ENCODE measurements at regions not wholly inside any gene's neighbourhood (a gene's known extent, or its start where the extent isn't known, plus 50 kb on each side); places are given as distances from the start of the nearest gene placed in this dataset.

GRCh38 chr2:122219504-122219903 lies 464.1 kb downstream of the TSN start:
- no peak for FAIRE-seq
- DNase-seq = no peak
- WGBS, 2 donors = 82 to 87% methylated on average over 9 of the region's 9 CpGs

DNA sequence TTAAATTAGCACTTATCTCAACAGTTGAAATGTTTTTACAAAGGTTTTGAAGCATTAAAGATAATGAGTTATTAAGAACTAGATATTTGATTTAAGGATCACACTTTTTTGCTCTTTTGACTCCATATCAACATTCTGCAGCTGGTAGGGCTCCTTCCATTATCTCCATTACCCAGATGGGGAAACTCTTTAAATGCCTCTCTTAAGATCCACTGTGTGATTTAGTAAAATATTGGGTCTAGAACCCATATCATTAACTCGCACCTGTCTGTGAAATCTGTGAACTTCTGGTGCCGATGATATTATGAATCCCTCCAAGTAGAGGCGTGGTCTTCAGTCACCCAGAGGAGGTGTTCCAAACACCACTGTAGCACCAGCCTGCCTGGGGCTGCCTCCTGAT lies 466.2 kb downstream of the TSN start:
- Histone ChIP-seq H3K4me1 (no peaks in the 10 kb centered on the region), H3K36me3 (no peaks in the 10 kb centered on the region), H3K9me3 (no peaks in the 10 kb centered on the region), H3K27ac (no peak overlapping the region), H3K27me3 (no peaks in the 10 kb centered on the region), H3K4me3 (no peak overlapping the region)
- TF ChIP-seq, protein P1, sequence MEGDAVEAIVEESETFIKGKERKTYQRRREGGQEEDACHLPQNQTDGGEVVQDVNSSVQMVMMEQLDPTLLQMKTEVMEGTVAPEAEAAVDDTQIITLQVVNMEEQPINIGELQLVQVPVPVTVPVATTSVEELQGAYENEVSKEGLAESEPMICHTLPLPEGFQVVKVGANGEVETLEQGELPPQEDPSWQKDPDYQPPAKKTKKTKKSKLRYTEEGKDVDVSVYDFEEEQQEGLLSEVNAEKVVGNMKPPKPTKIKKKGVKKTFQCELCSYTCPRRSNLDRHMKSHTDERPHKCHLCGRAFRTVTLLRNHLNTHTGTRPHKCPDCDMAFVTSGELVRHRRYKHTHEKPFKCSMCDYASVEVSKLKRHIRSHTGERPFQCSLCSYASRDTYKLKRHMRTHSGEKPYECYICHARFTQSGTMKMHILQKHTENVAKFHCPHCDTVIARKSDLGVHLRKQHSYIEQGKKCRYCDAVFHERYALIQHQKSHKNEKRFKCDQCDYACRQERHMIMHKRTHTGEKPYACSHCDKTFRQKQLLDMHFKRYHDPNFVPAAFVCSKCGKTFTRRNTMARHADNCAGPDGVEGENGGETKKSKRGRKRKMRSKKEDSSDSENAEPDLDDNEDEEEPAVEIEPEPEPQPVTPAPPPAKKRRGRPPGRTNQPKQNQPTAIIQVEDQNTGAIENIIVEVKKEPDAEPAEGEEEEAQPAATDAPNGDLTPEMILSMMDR (IDR thresholded peaks at IDR 0.05) = no peak
- no peak for DNase-seq
- 82 to 94% methylated on average over 3 of the region's 3 CpGs for WGBS, 2 donors
- ATAC-seq = no peak
- FAIRE-seq = no peak
- intact Hi-C loops (cut with DNase I) = no loop called here

More at GRCh38 chr2:122219504-122219903, 464.1 kb downstream of the TSN start:
- no peaks in the 10 kb centered on the region for H3K27me3 ChIP-seq
- no peak for ATAC-seq
- intact Hi-C loops (cut with DNase I) = no loop called here
- no peak overlapping the region for H3K27ac ChIP-seq
- no peaks in the 10 kb centered on the region for H3K9me3 ChIP-seq
- TF ChIP-seq, protein P1 (IDR thresholded peaks at IDR 0.05) = no peak
- no peaks in the 10 kb centered on the region for H3K4me1 ChIP-seq
- no peak overlapping the region for H3K4me3 ChIP-seq
- no peaks in the 10 kb centered on the region for H3K36me3 ChIP-seq

GRCh38 chr2:122231296-122231695 lies 475.8 kb downstream of the TSN start:
- Histone ChIP-seq H3K4me3 (no peak overlapping the region), H3K27me3 (no peaks in the 10 kb centered on the region), H3K36me3 (no peaks in the 10 kb centered on the region), H3K4me1 (no peaks in the 10 kb centered on the region), H3K9me3 (no peaks in the 10 kb centered on the region), H3K27ac (no peak overlapping the region)
- DNase-seq = no peak
- WGBS, 2 donors = 73 to 80% methylated on average over 7 of the region's 7 CpGs
- TF ChIP-seq, protein P1 (IDR thresholded peaks at IDR 0.05) = no peak
- intact Hi-C loops (cut with DNase I) = no loop called here
- no peak for FAIRE-seq
- ATAC-seq = no peak

GRCh38 chr2:122233372-122233771 lies 477.9 kb downstream of the TSN start:
- Histone ChIP-seq H3K9me3 (no peaks in the 10 kb centered on the region), H3K4me3 (no peak overlapping the region), H3K4me1 (no peaks in the 10 kb centered on the region), H3K27me3 (no peaks in the 10 kb centered on the region), H3K36me3 (no peaks in the 10 kb centered on the region), H3K27ac (no peak overlapping the region)
- TF ChIP-seq, protein P1 (IDR thresholded peaks at IDR 0.05) = no peak
- DNase-seq (no peak), ATAC-seq (no peak), FAIRE-seq (no peak)
- 66 to 76% methylated on average over 1 of the region's 1 CpG for WGBS, 2 donors
- intact Hi-C loops (cut with DNase I) = no loop called here

DNA sequence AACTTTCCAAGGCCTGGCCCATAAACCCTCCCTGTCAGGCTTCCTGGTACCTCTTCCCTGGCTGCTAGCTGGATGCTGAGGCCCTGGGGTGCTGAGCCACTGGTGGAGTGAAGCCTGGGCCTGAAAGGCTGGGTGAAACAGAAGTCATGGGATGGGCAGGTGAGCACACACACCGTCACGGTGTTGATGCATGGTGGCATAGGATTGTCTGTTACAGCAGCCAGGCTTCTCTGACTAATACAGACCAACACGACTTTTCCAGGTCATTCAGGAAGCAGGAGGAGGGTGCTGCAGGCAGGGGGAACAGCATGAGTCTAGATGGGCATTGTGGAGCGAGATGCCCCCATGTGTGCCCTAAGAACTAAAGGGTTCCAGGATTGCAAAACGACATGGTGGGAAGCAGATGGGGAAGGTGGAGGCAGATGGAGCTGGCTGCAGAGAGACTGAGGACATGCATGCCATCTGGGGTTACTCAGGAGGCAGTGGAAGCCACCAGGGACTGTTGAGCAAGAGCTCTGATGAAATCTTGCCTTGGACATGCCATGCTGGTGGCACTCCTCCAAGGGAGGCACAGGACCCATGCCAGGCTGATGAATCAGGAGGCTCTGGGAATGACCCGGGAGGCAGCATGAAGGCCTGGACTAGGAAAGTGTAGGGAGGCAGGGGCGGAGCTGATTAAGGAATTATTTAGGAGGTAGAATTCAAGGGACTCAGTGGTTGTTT lies 480.9 kb downstream of the TSN start:
- no peaks in the 10 kb centered on the region for H3K36me3 ChIP-seq
- H3K27ac ChIP-seq = no peak overlapping the region
- 64 to 71% methylated on average over 7 of the region's 7 CpGs for WGBS, 2 donors
- ATAC-seq = peak in 3 of 4 donors; percentile 55 to 82 (median 77)
- TF ChIP-seq, protein P1 (IDR thresholded peaks at IDR 0.05) = no peak
- intact Hi-C loops (cut with DNase I) = no loop called here
- H3K9me3 ChIP-seq = no peaks in the 10 kb centered on the region
- peak in 4 of 6 donors; percentile 13 to 62 (median 37) for DNase-seq
- H3K27me3 ChIP-seq = peaks cover 0 to under 1% (median 0%) of the 10 kb centered on the region in 4 donors
- no peak for FAIRE-seq
- no peak overlapping the region for H3K4me3 ChIP-seq
- H3K4me1 ChIP-seq = no peaks in the 10 kb centered on the region
